ENCODE measurements at regions not wholly inside any gene's neighbourhood (a gene's known extent, or its start where the extent isn't known, plus 50 kb on each side); places are given as distances from the start of the nearest gene placed in this dataset.

DNA sequence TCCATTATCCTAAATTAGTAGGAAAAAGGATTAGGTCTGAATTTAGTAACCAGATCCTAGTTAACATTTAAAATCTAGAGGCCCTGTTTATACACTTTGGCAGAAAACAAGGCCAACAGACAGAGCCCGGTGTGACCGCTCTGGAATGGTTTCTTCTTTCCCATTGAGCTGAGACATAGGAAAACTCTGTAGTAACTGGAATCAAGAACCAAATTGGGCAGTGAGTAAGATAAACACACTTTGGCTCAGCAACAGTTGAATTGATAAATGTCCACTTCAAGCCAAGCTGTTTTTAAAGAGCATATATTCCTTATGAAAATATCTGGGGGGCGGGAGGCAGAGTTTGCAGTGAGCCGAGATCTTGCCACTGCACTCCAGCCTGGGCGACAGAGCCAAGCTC is 343.7 kb upstream of the SEMA3A start:
- H3K27me3 Mint-ChIP-seq = no peaks in the 10 kb centered on the region
- H3K27ac Mint-ChIP-seq = no peak overlapping the region
- DNase-seq = no peak
- no peaks in the 10 kb centered on the region for H3K36me3 Mint-ChIP-seq (ENCODE audit: low read depth)
- ChIA-PET POLR2A (no interaction called here), CTCF (no interaction called here)
- intact Hi-C loops (cut with micrococcal nuclease) = no loop called here
- no peaks in the 10 kb centered on the region for H3K4me1 Mint-ChIP-seq
- TF ChIP-seq, protein P1, sequence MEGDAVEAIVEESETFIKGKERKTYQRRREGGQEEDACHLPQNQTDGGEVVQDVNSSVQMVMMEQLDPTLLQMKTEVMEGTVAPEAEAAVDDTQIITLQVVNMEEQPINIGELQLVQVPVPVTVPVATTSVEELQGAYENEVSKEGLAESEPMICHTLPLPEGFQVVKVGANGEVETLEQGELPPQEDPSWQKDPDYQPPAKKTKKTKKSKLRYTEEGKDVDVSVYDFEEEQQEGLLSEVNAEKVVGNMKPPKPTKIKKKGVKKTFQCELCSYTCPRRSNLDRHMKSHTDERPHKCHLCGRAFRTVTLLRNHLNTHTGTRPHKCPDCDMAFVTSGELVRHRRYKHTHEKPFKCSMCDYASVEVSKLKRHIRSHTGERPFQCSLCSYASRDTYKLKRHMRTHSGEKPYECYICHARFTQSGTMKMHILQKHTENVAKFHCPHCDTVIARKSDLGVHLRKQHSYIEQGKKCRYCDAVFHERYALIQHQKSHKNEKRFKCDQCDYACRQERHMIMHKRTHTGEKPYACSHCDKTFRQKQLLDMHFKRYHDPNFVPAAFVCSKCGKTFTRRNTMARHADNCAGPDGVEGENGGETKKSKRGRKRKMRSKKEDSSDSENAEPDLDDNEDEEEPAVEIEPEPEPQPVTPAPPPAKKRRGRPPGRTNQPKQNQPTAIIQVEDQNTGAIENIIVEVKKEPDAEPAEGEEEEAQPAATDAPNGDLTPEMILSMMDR (IDR thresholded peaks at IDR 0.05) = no peak
- no peak overlapping the region for H3K4me3 Mint-ChIP-seq
- peaks cover 4% of the 10 kb centered on the region for H3K9me3 Mint-ChIP-seq
- ATAC-seq (ENCODE audit: low read depth) = no peak

DNA sequence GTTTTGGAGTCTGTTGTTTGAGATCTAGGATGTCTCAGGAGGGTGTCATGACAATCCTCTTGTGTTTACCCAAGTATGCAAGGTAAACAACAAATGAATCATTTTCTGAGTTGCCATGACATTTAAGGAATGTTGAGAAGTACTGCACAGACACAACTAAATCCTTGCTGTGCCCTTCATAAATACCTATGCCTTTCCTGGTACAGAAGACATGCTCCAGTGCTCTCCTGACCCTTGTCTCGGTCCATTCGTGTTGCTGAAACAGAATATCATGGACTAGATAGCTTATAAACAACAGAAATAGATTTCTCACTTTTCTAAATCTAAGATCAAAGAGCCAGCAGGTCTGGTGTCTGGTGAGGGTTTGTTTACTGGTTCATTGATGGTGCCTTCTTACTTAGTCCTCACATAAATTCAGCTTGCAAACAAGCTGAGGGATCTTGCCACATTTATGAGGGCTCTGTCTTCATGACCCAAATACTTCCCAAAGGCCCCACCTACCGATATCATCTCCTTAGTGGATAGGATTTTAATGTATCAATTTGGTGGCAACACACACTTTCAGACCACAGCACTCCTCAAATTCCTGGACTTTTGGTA is 341.8 kb upstream of the SEMA3A start:
- ATAC-seq (ENCODE audit: low read depth) = no peak
- intact Hi-C loops (cut with micrococcal nuclease) = no loop called here

DNA sequence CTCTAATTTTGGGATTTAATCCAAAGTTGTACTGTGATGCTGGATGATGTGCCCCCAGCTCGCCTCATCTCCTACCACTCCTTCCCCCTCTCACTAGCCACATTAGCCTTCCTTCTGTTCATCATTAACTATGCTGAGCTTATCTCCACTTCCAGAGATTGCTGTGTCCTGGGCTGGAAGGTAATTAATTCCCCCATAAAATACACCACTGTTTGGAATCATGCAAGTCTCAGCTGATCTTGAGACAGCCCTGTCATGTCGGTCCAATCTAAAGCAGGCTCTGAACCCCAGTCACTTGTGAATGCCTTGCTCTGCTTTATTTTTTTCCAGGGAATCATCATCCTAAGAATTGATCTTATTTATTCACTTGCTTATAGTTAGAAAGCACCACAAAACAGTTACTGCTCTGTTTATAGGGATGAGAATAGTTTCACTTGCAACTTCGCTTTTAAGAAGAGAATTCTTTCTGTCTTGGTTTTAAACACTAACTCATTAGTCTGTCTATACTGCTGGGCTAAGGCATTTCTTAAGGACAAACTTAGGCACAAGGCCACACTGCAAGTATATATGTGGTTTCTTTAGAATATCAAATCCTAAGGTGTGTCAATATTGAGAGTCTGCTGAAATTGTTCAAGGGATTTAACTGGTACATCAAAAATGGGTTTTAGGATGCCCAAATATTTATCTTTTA is 341.1 kb upstream of the SEMA3A start:
- Mint-ChIP-seq H3K4me3 (no peak overlapping the region), H3K9me3 (peaks cover 4% of the 10 kb centered on the region), H3K27me3 (no peaks in the 10 kb centered on the region), H3K4me1 (no peaks in the 10 kb centered on the region), H3K27ac (no peak overlapping the region), H3K36me3 (ENCODE audit: low read depth) (no peaks in the 10 kb centered on the region)
- CTCF ChIA-PET = no interaction called here
- TF ChIP-seq, protein P1 (IDR thresholded peaks at IDR 0.05) = no peak
- ATAC-seq (ENCODE audit: low read depth) (no peak), DNase-seq (no peak)
- intact Hi-C loops (cut with micrococcal nuclease) = no loop called here
- POLR2A ChIA-PET = no interaction called here

More for the DNA sequence above, 341.8 kb upstream of the SEMA3A start:
- Mint-ChIP-seq H3K27ac (no peak overlapping the region), H3K27me3 (no peaks in the 10 kb centered on the region), H3K4me3 (no peak overlapping the region), H3K9me3 (peaks cover 4% of the 10 kb centered on the region), H3K4me1 (no peaks in the 10 kb centered on the region), H3K36me3 (ENCODE audit: low read depth) (no peaks in the 10 kb centered on the region)
- TF ChIP-seq, protein P1 (IDR thresholded peaks at IDR 0.05) = no peak
- DNase-seq = no peak
- ChIA-PET CTCF (no interaction called here), POLR2A (no interaction called here)

DNA sequence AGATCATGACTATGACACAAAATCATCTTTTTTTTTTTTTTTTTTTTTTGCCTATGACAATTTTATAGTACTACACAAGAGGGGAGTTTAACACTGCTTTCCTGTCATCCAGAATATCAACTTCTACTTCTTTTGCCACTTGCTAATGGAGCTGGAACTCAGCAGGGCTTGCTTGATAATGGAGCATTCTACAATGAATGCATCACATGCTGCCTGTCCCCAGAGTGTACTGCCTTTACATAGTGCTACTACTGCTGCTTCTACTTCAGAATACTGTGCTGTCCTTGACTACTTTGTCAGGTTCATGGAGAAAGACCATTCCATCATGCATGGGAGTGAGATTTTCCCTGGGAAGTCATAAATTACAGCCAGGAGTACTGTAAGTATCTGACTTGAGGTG is 338.6 kb upstream of the SEMA3A start:
- no peak overlapping the region for H3K4me3 Mint-ChIP-seq
- peaks cover 4% of the 10 kb centered on the region for H3K9me3 Mint-ChIP-seq
- DNase-seq (no peak), ATAC-seq (ENCODE audit: low read depth) (no peak)
- POLR2A ChIA-PET = no interaction called here
- no peaks in the 10 kb centered on the region for H3K27me3 Mint-ChIP-seq
- no peaks in the 10 kb centered on the region for H3K4me1 Mint-ChIP-seq
- CTCF ChIA-PET = no interaction called here
- intact Hi-C loops (cut with micrococcal nuclease) = no loop called here
- H3K27ac Mint-ChIP-seq = no peak overlapping the region
- H3K36me3 Mint-ChIP-seq (ENCODE audit: low read depth) = no peaks in the 10 kb centered on the region
- TF ChIP-seq, protein P1 (IDR thresholded peaks at IDR 0.05) = no peak

DNA sequence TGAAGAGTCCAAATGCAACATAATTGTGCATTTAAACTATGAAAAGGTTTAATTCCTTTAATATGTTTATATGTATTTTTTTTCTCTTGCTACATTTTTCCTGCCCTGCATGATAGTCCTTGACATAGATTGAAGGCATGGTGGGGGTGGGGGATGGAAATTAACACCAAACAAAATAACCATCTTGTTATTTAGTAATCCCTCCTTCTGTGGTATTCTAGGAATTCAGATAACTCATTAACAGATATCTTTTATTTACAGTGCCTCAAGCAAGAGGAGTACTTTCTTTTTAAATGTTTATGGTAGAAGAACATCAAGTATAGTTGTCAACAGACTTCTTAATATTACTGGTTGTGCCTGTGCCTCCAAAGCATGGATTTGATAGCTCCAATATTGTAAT is 337.6 kb upstream of the SEMA3A start:
- ATAC-seq (ENCODE audit: low read depth) (no peak), DNase-seq (no peak)
- H3K9me3 Mint-ChIP-seq = peaks cover 2% of the 10 kb centered on the region
- intact Hi-C loops (cut with micrococcal nuclease) = no loop called here
- ChIA-PET POLR2A (no interaction called here), CTCF (no interaction called here)
- no peaks in the 10 kb centered on the region for H3K36me3 Mint-ChIP-seq (ENCODE audit: low read depth)
- H3K27me3 Mint-ChIP-seq = no peaks in the 10 kb centered on the region
- TF ChIP-seq, protein P1 (IDR thresholded peaks at IDR 0.05) = no peak
- no peaks in the 10 kb centered on the region for H3K4me1 Mint-ChIP-seq
- H3K4me3 Mint-ChIP-seq = no peak overlapping the region
- no peak overlapping the region for H3K27ac Mint-ChIP-seq
